ENCODE measurements at regions not wholly inside any gene's neighbourhood (a gene's known extent, or its start where the extent isn't known, plus 50 kb on each side); places are given as distances from the start of the nearest gene placed in this dataset.

DNA sequence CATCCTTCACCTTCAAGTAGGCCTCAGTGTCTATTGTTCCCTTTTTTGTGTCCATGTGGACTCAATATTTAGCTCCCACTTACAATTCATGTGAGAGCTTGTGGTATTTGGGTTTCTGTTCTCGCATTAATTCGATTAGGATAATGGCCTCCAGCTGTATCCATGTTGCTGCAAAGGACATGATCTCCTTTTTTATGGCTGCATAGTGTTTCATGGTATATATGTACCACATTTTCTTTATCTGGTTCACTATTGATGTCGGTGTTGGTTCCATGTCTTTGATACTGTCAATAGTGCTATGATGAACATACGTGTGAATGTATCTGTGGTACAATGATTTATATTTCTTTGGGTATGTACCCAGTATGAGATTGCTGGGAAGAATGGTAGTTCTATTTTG, 113.7 kb downstream of the FGF18 start:
- TF ChIP-seq, protein P1, sequence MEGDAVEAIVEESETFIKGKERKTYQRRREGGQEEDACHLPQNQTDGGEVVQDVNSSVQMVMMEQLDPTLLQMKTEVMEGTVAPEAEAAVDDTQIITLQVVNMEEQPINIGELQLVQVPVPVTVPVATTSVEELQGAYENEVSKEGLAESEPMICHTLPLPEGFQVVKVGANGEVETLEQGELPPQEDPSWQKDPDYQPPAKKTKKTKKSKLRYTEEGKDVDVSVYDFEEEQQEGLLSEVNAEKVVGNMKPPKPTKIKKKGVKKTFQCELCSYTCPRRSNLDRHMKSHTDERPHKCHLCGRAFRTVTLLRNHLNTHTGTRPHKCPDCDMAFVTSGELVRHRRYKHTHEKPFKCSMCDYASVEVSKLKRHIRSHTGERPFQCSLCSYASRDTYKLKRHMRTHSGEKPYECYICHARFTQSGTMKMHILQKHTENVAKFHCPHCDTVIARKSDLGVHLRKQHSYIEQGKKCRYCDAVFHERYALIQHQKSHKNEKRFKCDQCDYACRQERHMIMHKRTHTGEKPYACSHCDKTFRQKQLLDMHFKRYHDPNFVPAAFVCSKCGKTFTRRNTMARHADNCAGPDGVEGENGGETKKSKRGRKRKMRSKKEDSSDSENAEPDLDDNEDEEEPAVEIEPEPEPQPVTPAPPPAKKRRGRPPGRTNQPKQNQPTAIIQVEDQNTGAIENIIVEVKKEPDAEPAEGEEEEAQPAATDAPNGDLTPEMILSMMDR (CRISPR knock-in tag; IDR thresholded peaks at IDR 0.05): no peak
- TF ChIP-seq CCAR2 (optimal IDR thresholded peaks at IDR 0.05; ENCODE audit: low read depth, low read length): no peak
- TF ChIP-seq GLI4 (CRISPR knock-in tag; IDR thresholded peaks at IDR 0.05; ENCODE audit: borderline replicate concordance): no peak
- no peak for TF ChIP-seq HOXA7 (CRISPR knock-in tag; IDR thresholded peaks at IDR 0.05)
- no peak for TF ChIP-seq FOXK1 (CRISPR knock-in tag; IDR thresholded peaks at IDR 0.05; ENCODE audit: borderline replicate concordance, low read depth)
- TF ChIP-seq TEAD3 (CRISPR knock-in tag; optimal IDR thresholded peaks at IDR 0.05; ENCODE audit: borderline replicate concordance): no peak
- no peak for TF ChIP-seq ZSCAN12 (CRISPR knock-in tag; IDR thresholded peaks at IDR 0.05)
- TF ChIP-seq TAF1 (CRISPR knock-in tag; IDR thresholded peaks at IDR 0.05): no peak
- TF ChIP-seq BCL6 (CRISPR knock-in tag; IDR thresholded peaks at IDR 0.05): no peak
- TF ChIP-seq NFE2 (CRISPR knock-in tag; IDR thresholded peaks at IDR 0.05): no peak
- no peak for TF ChIP-seq CHCHD3 (CRISPR knock-in tag; IDR thresholded peaks at IDR 0.05)
- TF ChIP-seq ZNF589 (CRISPR knock-in tag; conservative IDR thresholded peaks at IDR 0.05): no peak

Measured in HepG2 (cell line).